NCI-H2196 (cell line): ENCODE measurements at regions not wholly inside any gene's neighbourhood (a gene's known extent, or its start where the extent isn't known, plus 50 kb on each side); places are given as distances from the start of the nearest gene placed in this dataset.
"Not testable (repeated sequence)": the region's sequence is repeated elsewhere in the genome, so short reads cannot be mapped to it uniquely, and the experiment has no call there.

Source experiments
- DNase-seq: peaks from one replicate; lab custom pipeline; 2025; ENCODE audit not compliant: unreplicated experiment; lab: John Stamatoyannopoulos, UW

DNA sequence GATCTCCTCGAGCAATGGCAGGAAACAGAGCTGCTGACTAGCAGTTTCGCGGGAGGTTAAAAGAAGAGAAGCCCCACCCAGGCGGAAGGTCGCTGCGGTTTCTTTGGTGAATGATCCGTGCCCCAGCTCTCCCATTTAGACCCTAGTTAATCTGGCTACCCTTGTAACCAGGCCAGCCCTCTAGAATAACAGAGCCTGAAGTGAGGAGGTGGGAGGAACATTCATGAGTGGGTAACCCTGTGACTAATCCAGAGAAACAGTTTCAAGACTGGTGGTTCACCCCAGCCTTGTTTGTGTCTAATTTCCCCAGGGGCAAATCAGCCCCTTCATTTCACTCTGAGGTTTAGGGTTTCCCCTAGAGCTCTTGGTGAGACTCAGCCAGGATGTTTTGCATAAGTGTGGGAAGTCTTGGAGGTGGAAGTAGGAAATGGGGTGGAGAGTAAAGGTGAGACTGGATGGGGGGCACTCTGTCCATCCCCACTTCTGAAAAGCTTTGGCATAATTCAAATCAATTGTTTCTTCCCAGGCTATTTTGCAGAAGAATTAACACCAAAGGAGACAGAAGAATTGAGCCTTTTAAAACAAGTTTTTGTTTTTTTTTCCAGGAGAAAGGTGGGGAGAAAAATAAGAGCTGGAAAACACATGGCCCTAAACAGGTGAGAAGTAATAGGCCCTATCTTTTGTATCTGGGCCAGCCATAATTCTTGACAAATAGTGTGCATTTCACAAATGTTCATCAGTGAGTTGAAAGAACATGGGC, 303.1 kb downstream of the RPLP1 start:
- no peak for DNase-seq

DNA sequence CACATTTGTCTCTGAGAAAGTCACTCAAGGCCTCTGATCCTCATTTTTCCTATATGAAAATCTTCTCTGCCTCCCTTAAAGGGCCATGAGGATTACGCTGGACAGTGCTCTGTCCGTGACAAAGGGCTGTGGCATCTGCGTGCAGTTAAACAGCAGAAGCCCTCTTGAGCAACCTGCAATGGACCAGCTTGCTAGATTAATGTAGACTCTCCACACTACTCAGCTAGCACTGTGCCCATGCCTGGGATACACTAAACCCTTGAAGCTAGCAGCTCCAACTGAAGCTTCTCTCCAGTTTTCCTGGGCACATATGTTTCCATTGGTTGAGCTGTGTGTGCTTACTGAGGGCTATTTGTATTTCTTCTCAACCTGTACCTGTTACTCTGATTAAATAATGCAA, 303.8 kb downstream of the RPLP1 start:
- DNase-seq, result no peak

DNA sequence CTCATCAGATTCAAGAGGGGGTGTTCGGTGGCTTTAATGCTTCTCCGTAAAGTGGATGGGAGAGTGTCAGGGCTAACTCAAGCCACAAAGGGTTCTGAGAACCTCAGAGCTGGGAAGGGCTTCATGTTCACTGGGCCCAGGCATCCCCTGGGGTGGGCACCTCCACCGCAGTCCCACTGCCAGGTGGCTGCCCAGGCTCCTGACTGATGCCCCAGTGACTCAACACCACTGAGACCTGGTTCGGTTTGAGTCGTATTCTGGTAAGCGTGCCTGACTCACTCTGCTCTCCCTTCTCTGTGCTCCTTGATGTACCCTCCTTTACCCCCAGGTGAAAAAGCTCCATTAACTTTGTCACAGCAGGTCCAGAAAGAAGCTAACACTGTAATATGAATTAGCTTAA, 304.6 kb downstream of the RPLP1 start:
- DNase-seq, result no peak

DNA sequence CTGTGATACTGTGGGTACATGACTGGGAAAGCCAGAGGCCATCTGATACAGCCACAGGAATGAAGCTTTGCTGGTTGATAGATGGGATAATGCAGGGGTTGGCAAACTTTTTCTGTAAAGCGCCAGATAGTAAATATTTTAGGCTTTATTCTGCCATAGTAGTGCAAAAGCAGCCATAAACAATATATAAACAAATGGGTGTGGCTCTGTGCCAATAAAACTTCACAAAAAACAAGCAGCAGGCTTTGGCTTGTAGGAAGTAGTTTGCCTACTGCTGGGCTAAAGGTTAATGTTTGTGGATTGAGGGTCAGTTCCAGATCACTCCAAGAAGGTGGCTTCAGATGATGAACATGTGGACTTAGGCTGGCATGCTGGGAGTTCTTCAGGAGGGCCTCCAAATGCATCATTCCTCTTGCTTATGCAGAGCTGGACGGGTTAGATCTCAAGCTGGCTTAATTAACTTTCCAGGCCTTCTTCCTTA, 305.7 kb downstream of the RPLP1 start:
- no peak for DNase-seq

DNA sequence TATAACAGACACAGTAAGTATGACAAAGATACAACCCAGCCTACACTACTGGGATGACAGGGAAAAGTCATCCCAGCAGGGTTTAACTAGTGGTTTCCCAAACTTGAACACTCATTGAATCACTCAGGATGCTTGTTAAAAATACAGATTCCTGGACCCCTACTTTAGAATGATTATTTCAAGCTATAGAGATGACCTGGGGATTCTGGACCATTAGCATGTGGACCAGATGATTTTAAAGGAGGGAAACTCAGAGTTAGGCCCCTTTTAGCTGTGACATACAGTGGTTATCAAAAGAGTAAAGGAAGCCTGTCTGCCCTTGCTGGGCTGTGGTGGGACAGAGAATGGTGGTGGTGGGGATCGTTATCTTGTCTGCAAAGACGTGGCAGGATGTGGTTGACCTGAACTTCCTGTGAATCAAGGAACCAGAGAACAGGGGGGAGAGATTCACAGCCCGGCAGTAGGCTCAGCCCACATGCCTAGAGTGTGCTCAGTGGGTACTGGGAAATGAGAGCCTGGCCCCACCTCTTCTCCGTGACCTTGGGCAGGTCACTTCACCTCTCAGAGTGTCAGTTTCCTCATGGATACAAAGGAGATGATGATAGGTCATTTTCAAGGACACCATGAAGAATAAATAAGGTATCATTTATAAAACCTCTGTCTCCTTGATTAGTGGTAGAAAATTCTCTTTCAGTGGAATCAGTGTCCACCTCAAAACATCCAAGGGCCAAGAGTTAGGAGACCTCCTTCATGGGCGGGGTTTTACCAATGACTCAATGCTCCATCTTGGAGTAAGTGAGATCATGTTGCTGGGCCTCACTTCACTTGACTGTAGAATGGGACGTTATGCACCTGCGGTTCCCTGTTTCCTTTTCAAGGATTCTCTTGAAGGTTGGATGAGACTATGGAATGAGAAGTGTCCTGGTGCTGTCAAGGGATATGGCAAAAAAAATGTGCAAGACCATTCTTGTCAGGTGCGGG, 306.5 kb downstream of the RPLP1 start:
- no peak for DNase-seq

DNA sequence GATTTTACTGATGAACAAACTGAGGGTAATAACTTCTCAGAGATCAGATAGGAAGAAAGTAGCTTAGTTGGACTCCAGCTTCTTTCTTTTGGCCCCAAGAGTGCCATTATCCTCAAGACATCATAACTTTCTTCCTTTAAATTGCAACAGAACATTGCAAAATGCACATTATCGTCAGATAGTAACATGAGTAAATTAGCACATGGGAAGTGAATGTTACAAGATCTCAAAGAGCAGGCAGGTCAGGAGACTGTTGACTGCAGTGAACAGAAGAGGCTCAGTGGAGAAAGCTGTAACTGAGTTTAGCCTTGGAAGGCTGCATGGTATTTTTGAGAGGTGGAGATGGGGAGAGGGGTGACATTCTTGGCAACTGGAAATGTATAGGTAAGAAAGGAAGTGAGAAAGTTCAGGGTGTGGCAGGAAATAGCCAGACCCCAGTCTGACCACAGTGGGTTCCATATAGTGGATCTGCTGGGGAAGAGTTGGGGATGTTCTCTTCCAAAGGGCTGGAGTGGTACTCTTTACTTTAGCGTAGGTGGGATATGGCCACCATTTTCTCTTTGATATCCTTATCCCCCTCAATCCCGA, 307.7 kb downstream of the RPLP1 start:
- no peak for DNase-seq

DNA sequence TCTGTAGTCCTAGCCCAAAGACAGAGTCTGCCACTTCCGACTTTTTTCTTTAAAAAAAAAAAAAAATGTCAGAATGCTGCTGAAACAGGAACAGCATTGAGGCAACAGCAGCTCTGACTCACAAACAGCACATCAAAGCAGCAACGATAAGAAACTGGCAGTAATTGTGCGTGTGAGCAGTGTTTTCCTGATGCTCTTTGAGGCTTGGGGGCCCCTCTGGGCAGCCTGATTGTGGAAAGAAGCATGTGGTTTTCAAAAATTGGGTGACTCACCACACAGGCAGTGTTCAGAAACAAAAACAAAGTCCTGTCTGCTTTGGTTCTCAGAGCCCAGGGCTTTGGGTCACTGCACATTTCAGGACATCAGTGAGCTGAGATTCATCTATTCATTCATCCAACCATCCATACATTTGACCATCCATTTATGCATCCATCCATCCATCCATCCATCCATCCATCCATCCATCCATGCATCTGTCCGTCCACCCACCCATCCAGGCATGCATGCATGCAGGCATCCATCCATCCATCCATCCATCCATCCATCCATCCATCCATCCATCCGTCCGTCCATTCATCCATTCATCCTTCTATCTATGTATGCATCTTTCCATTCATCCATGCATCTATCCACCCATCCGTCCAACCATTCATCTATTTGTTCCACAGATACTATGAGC, 308.4 kb downstream of the RPLP1 start:
- no peak for DNase-seq

DNA sequence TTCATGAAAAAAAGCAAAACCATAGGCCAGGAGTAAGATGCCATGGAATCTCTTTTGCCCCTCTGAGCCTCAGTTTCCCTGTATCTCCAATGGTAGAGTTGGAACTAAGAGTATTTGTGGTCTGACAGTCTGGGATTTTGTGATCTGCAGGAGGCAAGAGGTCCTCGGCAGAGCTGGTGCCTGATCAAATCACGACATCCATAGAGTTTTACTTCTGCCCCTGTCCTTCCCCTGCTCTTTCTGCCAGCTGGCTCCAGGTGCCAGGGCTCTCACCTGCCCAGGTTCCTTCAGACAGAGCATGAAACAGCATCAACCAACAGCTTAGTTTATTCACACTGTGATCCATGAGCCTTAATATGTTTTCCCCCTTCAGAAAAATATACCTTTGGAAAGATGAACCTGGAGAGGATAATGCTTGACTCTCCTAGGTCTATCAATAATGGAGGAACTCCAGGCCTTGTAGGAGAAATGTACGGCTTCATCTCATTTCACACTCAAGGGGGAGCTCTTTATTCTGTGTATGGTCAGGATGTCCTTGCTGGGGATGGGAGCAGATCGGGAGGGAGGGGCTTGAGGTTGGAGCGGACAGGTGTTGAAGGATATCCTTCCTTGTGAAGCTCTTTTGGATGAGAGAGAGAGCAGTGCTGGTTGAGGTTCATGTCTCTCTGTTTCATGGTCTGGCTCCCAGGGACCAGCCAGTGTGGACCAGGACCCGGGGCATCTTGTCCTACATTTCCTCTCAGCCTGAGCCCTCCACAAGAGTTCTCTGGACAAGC, 309.9 kb downstream of the RPLP1 start:
- peak; percentile 21 for DNase-seq

DNA sequence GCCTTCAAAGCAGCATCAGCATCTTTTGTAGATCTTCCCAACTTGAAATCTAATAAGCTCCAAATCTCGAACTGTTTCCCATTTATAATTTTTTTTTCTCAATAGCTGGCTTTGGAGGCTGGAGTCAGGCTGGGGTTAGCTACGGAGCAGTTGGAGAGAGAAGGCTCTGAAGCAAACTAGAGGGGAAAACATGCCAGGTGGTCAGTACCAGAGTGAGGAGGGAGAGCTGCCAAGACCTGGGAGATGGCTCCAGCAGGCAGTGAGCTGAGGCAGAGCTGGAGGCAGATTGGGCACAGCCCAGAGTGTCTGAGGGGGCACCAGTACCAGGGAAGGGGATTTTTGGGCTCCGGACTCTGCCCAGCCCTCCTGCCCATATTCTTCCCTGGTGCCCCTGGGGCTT, 311.2 kb downstream of the RPLP1 start:
- DNase-seq, result no peak

DNA sequence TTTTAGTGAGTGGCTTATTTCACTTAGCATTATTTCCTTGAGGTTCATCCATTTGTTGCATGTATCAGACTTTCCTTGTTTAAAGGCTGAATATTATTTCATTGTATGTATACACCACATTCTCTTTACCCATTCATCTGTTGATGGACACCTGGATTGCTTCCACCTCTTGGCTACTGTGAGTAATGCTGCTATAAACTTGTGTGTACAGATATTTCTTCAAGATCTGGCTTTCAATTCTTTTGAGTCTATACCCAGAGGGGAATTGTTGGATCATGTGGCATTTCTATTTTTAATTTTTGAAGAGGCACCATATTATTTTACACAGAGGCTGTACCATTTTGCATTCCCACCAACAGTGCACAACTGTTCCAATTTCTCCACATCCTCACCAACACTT, 313.5 kb downstream of the RPLP1 start:
- no peak for DNase-seq

DNA sequence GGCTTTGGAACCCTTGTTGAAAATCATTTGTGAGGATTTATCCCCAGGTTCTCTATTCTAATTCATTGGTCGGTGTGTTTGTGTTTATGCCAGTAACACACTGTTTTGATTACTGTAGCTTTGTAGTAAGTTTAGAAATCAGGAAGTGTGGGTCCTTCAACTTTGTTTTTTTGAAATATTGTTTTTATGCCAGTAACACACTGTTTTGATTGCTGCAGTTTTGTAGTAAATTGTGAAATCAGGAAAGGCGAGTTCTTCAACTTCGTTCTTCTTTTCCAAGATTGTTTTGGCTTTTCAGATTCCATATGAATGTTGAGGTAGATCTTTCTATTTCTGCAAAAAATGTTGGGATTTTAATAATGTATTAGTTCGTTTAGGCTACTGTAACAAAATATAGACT, 314.6 kb downstream of the RPLP1 start:
- no peak for DNase-seq

DNA sequence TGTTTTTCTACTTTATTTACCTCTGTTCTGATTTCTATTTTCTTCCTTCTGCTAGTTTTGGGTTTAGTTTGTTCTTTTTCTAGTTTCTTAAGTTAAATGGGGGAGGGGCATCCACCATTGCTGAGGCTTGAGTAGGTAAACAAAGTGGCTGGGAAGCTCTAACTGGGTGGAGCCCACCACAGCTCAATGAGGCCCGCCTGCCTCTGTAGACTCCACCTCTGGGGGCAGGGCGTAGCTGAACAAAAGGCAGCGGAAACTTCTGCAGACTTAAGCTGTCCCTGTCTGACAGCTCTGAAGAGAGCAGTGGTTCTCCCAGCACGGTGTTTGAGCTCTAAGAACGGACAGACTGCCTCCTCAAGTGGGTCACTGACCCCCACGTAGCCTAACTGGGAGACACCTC, 316.7 kb downstream of the RPLP1 start:
- not testable (repeated sequence) for DNase-seq

DNA sequence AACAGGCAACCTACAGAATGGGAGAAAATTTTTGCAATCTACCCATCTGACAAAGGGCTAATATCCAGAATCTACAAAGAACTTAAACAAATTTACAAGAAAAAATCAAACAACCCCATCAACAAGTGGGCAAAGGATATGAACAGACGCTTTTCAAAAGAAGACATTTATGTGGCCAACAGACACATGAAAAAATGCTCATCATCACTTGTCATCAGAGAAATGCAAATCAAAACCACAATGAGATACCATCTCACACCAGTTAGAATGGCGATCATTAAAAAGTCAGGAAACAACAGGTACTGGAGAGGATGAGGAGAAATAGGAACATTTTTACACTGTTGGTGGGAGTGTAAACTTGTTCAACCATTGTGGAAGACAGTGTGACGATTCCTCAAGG, 321.6 kb downstream of the RPLP1 start:
- not testable (repeated sequence) for DNase-seq

DNA sequence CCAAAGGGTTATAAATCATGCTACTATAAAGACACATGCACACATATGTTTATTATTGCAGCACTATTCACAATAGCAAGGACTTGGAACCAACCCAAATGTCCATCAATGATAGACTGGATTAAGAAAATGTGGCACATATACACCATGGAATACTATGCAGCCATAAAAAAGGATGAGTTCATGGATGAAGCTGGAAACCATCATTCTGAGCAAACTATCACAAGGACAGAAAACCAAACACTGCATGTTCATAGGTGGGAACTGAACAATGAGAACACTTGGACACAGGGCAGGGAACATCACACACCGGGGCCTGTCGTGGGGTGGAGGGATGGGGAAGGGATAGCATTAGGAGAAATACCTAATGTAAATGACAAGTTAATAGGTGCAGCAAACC, 322.1 kb downstream of the RPLP1 start:
- DNase-seq, result not testable (repeated sequence)

DNA sequence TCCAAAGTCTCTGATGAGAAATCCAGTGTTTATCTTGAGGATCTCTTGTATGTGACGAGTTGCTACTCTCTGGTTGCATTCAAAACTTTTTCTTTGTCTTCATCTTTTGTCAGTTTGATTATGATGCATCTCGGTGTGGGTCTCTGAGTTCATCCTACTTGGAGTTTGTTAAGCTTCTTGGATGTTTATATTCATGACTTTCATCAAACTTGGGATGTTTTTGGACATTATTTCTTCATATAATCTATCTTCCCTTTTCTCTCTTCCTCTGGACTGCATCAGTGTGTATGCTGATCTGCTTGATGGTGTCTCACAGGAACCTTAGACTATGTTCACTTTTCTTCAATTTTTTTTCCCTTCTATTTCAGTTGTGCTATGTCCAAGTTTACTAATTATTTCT, 320.4 kb downstream of the TLE3 start:
- DNase-seq, result no peak

DNA sequence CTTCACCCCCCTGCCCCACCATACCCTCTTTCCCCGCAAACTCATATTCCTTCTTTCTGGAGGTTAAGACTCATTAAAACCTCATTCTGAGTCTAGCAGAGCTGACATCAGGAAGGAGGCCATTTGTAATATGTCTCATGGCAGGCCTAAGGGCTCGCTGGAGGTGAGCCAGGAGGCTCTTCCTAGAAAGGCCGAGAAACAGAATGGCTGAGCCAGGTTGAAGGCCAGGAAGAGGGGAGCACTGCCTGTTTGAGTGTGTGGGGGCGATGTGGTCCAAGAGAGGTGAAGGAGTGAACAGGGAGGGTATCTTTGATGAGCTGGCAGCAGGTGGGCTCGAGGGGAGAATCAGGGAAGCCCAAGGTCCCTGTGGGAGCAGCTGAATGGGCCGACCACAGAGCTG, 317.3 kb downstream of the TLE3 start:
- DNase-seq, result no peak

DNA sequence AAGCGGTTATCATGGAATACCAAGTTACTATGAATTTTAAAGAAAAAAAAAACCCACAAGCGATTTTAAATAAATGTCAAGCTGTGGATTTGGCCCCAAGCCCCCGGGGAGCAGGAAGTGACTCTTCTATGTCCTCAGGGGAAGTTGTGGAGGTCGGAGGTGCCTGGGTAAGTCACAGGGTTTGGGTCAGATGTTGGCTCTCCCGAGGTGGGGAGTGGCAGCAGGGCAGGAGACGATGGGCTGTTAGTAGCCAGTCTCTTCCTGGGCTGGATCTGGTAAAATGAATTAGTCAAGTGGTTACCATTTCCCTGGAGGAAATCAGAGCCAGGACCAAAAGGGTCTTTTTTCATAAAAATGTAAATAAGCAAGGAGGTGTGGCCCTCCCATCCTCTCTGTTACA, 316.7 kb downstream of the TLE3 start:
- DNase-seq, result no peak

DNA sequence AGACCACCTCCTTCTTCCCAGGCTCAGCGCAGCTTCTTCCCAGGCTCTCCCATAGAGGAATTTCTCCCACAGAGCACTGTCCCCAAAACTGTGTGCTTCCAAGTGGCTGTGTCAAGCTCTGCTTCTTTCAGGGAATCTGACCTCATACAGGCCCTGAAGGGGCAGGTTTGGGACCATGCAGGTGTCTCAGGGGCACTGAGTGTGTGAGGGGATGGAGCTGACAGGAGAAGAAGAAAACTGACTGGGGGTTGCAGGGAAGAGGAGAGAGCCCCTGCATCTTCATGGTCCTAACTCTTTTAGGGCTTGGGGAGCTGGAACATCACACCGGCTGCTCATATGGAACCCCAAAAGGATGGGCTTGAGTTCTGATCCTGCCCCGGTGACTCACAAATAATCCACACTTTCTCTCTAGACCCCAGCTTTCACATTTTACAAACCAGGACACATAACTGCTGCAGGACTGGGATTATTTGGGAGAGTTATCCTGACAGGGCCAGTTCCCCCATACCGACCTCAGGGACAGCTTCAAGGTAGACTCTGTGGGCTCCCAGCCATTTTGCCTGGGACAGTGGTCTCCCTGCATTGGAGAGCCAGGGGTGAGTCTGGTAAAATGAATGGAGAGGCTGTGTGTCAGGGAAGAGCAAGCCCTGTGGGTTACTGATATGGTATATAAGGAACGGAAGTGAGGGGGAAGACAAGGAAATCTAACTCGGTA, 316.1 kb downstream of the TLE3 start:
- DNase-seq, result no peak

DNA sequence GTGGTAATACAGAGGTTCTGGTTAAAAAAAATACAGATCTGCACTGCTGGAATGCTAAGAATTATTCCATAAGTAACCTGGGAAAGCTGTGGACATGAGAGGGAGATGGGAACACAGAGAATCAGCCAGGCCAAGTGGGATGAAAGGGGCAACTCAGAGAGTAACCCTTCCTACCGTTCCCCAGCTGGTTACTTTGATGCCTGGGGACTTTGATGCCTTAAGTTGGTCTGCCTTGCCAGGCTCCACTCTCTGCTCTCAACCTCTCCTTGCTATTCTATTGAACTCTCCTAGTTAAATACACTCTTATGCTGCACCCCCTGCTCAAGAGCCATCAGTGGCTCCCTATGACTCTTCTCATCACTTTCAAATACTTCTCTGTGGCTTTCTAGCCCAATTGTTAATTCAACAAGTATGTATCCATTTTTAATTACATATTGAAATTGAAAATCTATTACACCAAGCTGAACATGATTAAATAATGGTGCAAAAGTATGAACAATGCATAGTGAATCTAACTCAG, 315.5 kb downstream of the TLE3 start:
- no peak for DNase-seq
